ENCODE measurements at regions not wholly inside any gene's neighbourhood (a gene's known extent, or its start where the extent isn't known, plus 50 kb on each side); places are given as distances from the start of the nearest gene placed in this dataset.

DNA sequence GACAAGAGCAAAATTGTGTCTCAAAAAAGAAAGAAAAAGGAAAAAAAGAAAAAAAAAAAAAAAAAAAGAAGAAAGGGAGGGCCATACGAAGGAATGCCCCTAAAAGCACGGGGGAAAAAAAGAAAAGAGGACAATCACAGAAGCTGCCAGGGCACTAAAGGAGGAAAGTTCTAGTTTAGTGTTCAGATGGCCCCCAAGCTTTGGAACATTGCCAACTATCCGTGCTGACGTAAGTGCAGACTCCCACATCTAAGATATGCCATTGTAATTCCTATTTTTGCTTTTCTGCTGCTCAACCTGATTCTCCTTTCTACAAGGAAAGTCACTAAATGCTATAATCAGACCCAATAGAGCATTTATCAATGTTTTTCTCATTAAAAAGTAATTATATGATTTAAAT lies 842.1 kb downstream of the KCNJ2 start:
- no peak overlapping the region for H3K27ac ChIP-seq (replicated peaks)
- TF ChIP-seq REST (IDR thresholded peaks at IDR 0.05; ENCODE audit: insufficient replicate concordance, low read depth) (no peak), SPI1 (IDR thresholded peaks at IDR 0.05; ENCODE audit: borderline replicate concordance, low read depth) (no peak), GABPA (IDR thresholded peaks at IDR 0.05; ENCODE audit: low read depth) (no peak), POLR2AphosphoS5 (IDR thresholded peaks at IDR 0.05; ENCODE audit: low read depth) (no peak)
- TF ChIP-seq, protein P1, sequence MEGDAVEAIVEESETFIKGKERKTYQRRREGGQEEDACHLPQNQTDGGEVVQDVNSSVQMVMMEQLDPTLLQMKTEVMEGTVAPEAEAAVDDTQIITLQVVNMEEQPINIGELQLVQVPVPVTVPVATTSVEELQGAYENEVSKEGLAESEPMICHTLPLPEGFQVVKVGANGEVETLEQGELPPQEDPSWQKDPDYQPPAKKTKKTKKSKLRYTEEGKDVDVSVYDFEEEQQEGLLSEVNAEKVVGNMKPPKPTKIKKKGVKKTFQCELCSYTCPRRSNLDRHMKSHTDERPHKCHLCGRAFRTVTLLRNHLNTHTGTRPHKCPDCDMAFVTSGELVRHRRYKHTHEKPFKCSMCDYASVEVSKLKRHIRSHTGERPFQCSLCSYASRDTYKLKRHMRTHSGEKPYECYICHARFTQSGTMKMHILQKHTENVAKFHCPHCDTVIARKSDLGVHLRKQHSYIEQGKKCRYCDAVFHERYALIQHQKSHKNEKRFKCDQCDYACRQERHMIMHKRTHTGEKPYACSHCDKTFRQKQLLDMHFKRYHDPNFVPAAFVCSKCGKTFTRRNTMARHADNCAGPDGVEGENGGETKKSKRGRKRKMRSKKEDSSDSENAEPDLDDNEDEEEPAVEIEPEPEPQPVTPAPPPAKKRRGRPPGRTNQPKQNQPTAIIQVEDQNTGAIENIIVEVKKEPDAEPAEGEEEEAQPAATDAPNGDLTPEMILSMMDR (IDR thresholded peaks at IDR 0.05; ENCODE audit: insufficient read depth, low read length): no peak
- no peak overlapping the region for H3K4me3 ChIP-seq (replicated peaks; ENCODE audit: insufficient read depth, low read length)
- H3K27me3 ChIP-seq (ENCODE audit: insufficient read depth, poor library complexity, severe bottlenecking): no peaks in the 10 kb centered on the region
- no peak for DNase-seq (ENCODE audit: low read depth in 1 of 2, low spot score in 1 of 2)

GRCh38 chr17:71019699-71020098 lies 850.4 kb downstream of the KCNJ2 start:
- no peak for TF ChIP-seq REST (IDR thresholded peaks at IDR 0.05; ENCODE audit: insufficient replicate concordance, low read depth)
- no peak for TF ChIP-seq GABPA (IDR thresholded peaks at IDR 0.05; ENCODE audit: low read depth)
- TF ChIP-seq, protein P1 (IDR thresholded peaks at IDR 0.05; ENCODE audit: insufficient read depth, low read length): no peak
- TF ChIP-seq POLR2AphosphoS5 (IDR thresholded peaks at IDR 0.05; ENCODE audit: low read depth): no peak
- no peak for TF ChIP-seq SPI1 (IDR thresholded peaks at IDR 0.05; ENCODE audit: borderline replicate concordance, low read depth)
- DNase-seq (ENCODE audit: low read depth in 1 of 2, low spot score in 1 of 2): no peak
- no peak overlapping the region for H3K27ac ChIP-seq (replicated peaks)
- no peak overlapping the region for H3K4me3 ChIP-seq (replicated peaks; ENCODE audit: insufficient read depth, low read length)
- no peaks in the 10 kb centered on the region for H3K27me3 ChIP-seq (ENCODE audit: insufficient read depth, poor library complexity, severe bottlenecking)

GRCh38 chr17:71022758-71023157 lies 853.4 kb downstream of the KCNJ2 start:
- Histone ChIP-seq H3K4me3 (replicated peaks; ENCODE audit: insufficient read depth, low read length) (no peak overlapping the region), H3K27me3 (ENCODE audit: insufficient read depth, poor library complexity, severe bottlenecking) (no peaks in the 10 kb centered on the region), H3K27ac (replicated peaks) (no peak overlapping the region)
- DNase-seq (ENCODE audit: low read depth in 1 of 2, low spot score in 1 of 2): no peak
- TF ChIP-seq REST (IDR thresholded peaks at IDR 0.05; ENCODE audit: insufficient replicate concordance, low read depth): no peak
- TF ChIP-seq, protein P1 (IDR thresholded peaks at IDR 0.05; ENCODE audit: insufficient read depth, low read length): no peak
- TF ChIP-seq SPI1 (IDR thresholded peaks at IDR 0.05; ENCODE audit: borderline replicate concordance, low read depth): no peak
- no peak for TF ChIP-seq POLR2AphosphoS5 (IDR thresholded peaks at IDR 0.05; ENCODE audit: low read depth)
- no peak for TF ChIP-seq GABPA (IDR thresholded peaks at IDR 0.05; ENCODE audit: low read depth)

Data from HL-60 (cell line).